ENCODE measurements at regions not wholly inside any gene's neighbourhood (a gene's known extent, or its start where the extent isn't known, plus 50 kb on each side); places are given as distances from the start of the nearest gene placed in this dataset.

DNA sequence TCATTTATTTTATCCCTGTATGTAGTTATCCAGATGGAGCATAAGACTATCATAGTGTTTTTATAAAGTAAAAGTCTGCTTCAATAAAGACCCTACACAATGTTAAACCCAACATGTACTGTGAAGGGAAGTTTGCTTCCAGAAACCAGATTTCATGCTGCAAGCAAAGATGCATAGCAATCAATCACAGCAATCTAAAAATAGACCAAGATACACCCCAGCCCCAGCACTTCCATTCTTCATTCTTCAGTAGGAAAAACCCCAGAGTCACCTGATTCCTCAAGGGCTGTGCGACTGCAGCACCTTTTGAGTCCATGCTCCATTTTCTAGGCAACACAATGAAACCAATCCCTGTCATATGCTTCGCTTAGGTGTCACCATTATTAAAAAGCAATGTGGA is 66.9 kb upstream of the PDE1C start:
- TF ChIP-seq, protein P1, sequence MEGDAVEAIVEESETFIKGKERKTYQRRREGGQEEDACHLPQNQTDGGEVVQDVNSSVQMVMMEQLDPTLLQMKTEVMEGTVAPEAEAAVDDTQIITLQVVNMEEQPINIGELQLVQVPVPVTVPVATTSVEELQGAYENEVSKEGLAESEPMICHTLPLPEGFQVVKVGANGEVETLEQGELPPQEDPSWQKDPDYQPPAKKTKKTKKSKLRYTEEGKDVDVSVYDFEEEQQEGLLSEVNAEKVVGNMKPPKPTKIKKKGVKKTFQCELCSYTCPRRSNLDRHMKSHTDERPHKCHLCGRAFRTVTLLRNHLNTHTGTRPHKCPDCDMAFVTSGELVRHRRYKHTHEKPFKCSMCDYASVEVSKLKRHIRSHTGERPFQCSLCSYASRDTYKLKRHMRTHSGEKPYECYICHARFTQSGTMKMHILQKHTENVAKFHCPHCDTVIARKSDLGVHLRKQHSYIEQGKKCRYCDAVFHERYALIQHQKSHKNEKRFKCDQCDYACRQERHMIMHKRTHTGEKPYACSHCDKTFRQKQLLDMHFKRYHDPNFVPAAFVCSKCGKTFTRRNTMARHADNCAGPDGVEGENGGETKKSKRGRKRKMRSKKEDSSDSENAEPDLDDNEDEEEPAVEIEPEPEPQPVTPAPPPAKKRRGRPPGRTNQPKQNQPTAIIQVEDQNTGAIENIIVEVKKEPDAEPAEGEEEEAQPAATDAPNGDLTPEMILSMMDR (IDR thresholded peaks at IDR 0.05): no peak
- Histone ChIP-seq H3K9me3 (ENCODE audit: control insufficient read depth, low read length) (no peaks in the 10 kb centered on the region), H3K79me2 (no peaks in the 10 kb centered on the region), H3K9ac (no peak overlapping the region), H2AFZ (no peak overlapping the region), H3K4me3 (ENCODE audit: low read depth, low read length) (no peak overlapping the region), H3K4me2 (ENCODE audit: low read length) (no peak overlapping the region), H3K27me3 (ENCODE audit: control insufficient read depth, insufficient read depth, low read length) (no peaks in the 10 kb centered on the region), H3K27ac (no peak overlapping the region), H3K4me1 (no peaks in the 10 kb centered on the region), H3K36me3 (ENCODE audit: control insufficient read depth, insufficient read depth, low read length) (no peaks in the 10 kb centered on the region)

DNA sequence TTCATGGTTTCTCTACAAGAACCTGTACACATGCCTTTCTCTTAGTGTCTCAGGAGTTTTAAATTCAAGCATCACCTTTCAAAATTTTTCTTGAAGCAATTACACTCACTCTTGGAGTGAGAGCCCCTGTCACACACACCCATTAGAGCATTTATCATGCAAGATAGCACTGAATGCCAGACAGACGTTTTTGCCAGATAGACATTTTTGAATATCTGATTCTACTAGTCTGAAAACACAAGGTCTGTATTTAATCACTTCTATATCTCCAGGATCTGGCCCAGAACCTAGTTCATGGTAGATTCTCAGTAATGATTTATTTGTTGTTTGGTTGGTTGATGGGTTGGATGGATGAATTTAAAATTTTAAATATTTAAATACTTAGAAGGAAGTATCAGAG is 60.9 kb upstream of the PDE1C start:
- no peaks in the 10 kb centered on the region for H3K27me3 ChIP-seq (ENCODE audit: control insufficient read depth, insufficient read depth, low read length)
- H3K4me3 ChIP-seq (ENCODE audit: low read depth, low read length): no peak overlapping the region
- no peak overlapping the region for H3K9ac ChIP-seq
- TF ChIP-seq, protein P1 (IDR thresholded peaks at IDR 0.05): no peak
- no peaks in the 10 kb centered on the region for H3K36me3 ChIP-seq (ENCODE audit: control insufficient read depth, insufficient read depth, low read length)
- no peak overlapping the region for H3K4me2 ChIP-seq (ENCODE audit: low read length)
- H3K27ac ChIP-seq: no peak overlapping the region
- H3K4me1 ChIP-seq: no peaks in the 10 kb centered on the region
- H3K79me2 ChIP-seq: no peaks in the 10 kb centered on the region
- H3K9me3 ChIP-seq (ENCODE audit: control insufficient read depth, low read length): no peaks in the 10 kb centered on the region
- no peak overlapping the region for H2AFZ ChIP-seq

DNA sequence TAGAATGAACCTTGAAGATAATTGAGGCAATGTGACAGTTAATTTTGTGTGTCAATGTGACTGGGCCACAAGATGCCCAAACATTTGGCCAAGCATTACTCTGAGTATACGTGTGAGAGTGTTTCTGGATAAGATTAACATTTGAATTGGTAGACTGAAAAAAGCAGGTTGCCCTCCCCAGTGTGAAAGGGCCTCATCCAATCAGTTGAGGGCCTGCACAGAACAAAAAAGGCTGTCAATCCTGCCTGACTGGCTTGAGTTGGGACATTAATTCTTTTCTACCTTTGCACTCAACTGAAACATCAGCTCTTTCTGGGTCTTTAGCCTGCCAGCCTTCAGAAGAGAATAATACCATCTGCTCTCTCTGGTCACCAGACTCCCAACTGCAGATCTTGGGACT is 56.6 kb upstream of the PDE1C start:
- no peaks in the 10 kb centered on the region for H3K79me2 ChIP-seq
- no peaks in the 10 kb centered on the region for H3K27me3 ChIP-seq (ENCODE audit: control insufficient read depth, insufficient read depth, low read length)
- no peak overlapping the region for H2AFZ ChIP-seq
- no peak overlapping the region for H3K4me2 ChIP-seq (ENCODE audit: low read length)
- no peak overlapping the region for H3K27ac ChIP-seq
- H3K4me3 ChIP-seq (ENCODE audit: low read depth, low read length): no peak overlapping the region
- no peaks in the 10 kb centered on the region for H3K36me3 ChIP-seq (ENCODE audit: control insufficient read depth, insufficient read depth, low read length)
- TF ChIP-seq, protein P1 (IDR thresholded peaks at IDR 0.05): no peak
- H3K9ac ChIP-seq: no peak overlapping the region
- no peaks in the 10 kb centered on the region for H3K9me3 ChIP-seq (ENCODE audit: control insufficient read depth, low read length)
- H3K4me1 ChIP-seq: no peaks in the 10 kb centered on the region
